Panc1 (cell line): ENCODE measurements at regions not wholly inside any gene's neighbourhood (a gene's known extent, or its start where the extent isn't known, plus 50 kb on each side); places are given as distances from the start of the nearest gene placed in this dataset.
A peak's percentile ranks its signal among the peaks of the same experiment; 100 is the strongest.

Experiments used
- ATAC-seq: fragments of 200-7000 bp; cut with Tn5 transposase; 2 replicates; pipeline ENCODE4 v1.9.1; 2020; ENCODE audit warnings: mild to moderate bottlenecking, moderate library complexity
- BruUV-seq: library from RNA; stranded (reverse); fragments of 400-500 nt; replicated peaks from 2 replicates; lab custom pipeline; 2021; lab: Mats Ljungman, UMichigan
- CTCF ChIA-PET: fragments of 300-600 bp; sonication (Branson Sonifier 250); formaldehyde crosslinking; loops from one replicate; lab custom pipeline; 2022; ENCODE audit warnings: antibody characterized with exemption; lab: Charles Lee
- POLR2A ChIA-PET: fragments of 300-600 bp; sonication (Branson Sonifier 250); formaldehyde crosslinking; loops from one replicate; lab custom pipeline; 2022; ENCODE audit warnings: antibody characterized with exemption; lab: Charles Lee
- DNase-seq: peaks from one replicate; pipeline ENCODE4 v3.0.0-alpha.2; 2010; ENCODE audit warnings: low read depth, low spot score
- H3K27ac ChIP-seq: 2 replicates; pipeline ENCODE4 v1.5.1; 2011; ENCODE audit warnings: mild to moderate bottlenecking, low read length, inconsistent platforms
- H3K27me3 ChIP-seq: fragments of 200-500 bp; sonication (Bioruptor generic); 2 replicates; pipeline ENCODE4 v1.6.0; 2014; ENCODE audit warnings: low read length, inconsistent platforms; ENCODE audit not compliant: control insufficient read depth, insufficient read depth
- H3K36me3 ChIP-seq: fragments of 200-500 bp; sonication (Bioruptor generic); 2 replicates; pipeline ENCODE4 v1.5.1; 2014; ENCODE audit warnings: inconsistent platforms, mild to moderate bottlenecking, low read length, moderate library complexity; ENCODE audit not compliant: control insufficient read depth, insufficient read depth
- H3K4me1 ChIP-seq: 2 replicates; pipeline ENCODE4 v1.5.1; 2011; ENCODE audit warnings: inconsistent platforms, mild to moderate bottlenecking, low read length, moderate library complexity; ENCODE audit not compliant: control insufficient read depth, insufficient read depth
- H3K4me3 ChIP-seq, 2 experiments: 2 replicates each; pipeline ENCODE4 v1.5.1; 2011 to 2012; ENCODE audit warnings: low read depth in 2 of 2, low read length in 2 of 2, mild to moderate bottlenecking in 2 of 2, inconsistent platforms in 1 of 2, moderate library complexity in 1 of 2
- H3K9me3 ChIP-seq: fragments of 200-500 bp; sonication (Bioruptor generic); 2 replicates; pipeline ENCODE4 v1.5.1; 2014; ENCODE audit warnings: low read depth, mild to moderate bottlenecking, inconsistent platforms, low read length, moderate library complexity; ENCODE audit not compliant: control insufficient read depth, insufficient read depth
- CTCF ChIP-seq: fragments of 450-650 bp; IDR thresholded peaks from 2 replicates; pipeline ENCODE4 v1.5.1; 2017; ENCODE audit warnings: mild to moderate bottlenecking
- POLR2AphosphoS5 ChIP-seq: IDR thresholded peaks from 2 replicates; pipeline ENCODE4 v1.6.1; 2012; ENCODE audit warnings: mild to moderate bottlenecking, low read depth, low read length, moderate library complexity
- REST ChIP-seq, 2 experiments: IDR thresholded peaks; 2 replicates each; pipeline ENCODE4 v1.6.1; 2011 to 2012; ENCODE audit warnings: low read depth in 2 of 2, control low read depth in 1 of 2, low read length in 1 of 2, mild to moderate bottlenecking in 1 of 2, moderate library complexity in 1 of 2; ENCODE audit not compliant: insufficient read depth in 1 of 2
- SIN3A ChIP-seq: IDR thresholded peaks from 2 replicates; pipeline ENCODE4 v1.6.1; 2012; ENCODE audit warnings: low read depth, mild to moderate bottlenecking, low read length, moderate library complexity, borderline replicate concordance; ENCODE audit not compliant: insufficient read depth
- TCF7L2 ChIP-seq: IDR thresholded peaks from 2 replicates; pipeline ENCODE4 v1.6.1; 2011; ENCODE audit warnings: mild to moderate bottlenecking, low read depth, low read length, inconsistent platforms
- in situ Hi-C: cut with HindIII; loops from 2 replicates; pipeline ENCODE4 v1.10.0; 2016; ENCODE audit warnings: low sequenced_read_pairs, low pct_unique_long_range_greater_than_20kb
- intact Hi-C: fragments of 100-400 bp; cut with micrococcal nuclease; formaldehyde crosslinking; loops from one replicate; pipeline ENCODE4 v1.10.0; 2022; ENCODE audit not compliant: unreplicated experiment

DNA sequence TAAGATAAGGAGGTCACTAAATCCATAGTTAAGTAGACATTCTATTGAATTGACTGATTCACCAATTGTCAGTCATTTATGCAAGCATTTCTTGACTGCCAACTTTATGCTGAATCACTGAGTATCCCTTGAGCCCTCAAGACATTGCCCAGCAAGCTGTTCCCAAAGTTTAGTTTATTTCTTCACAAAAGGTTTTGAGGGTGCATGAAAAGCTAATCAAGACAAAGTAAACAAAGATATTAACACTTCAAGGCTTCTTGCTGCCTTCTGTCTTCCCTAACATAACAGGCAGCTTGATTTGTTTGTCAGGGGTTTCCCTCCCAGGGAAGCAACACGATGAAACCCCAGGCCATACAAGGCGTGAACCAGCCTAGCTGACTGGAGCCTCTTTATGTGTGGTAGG is 374.4 kb downstream of the SPRY2 start:
- Histone ChIP-seq H3K27me3 (no peaks in the 10 kb centered on the region), H3K4me3 (no peak overlapping the region), H3K4me1 (peaks cover 3% of the 10 kb centered on the region; the same call in 1 of the 2 replicates), H3K36me3 (no peaks in the 10 kb centered on the region), H3K9me3 (peaks cover 1% of the 10 kb centered on the region; the same call in 1 of the 2 replicates), H3K27ac (peak overlapping the region; percentile 48; the same call in 1 of the 2 replicates)
- CTCF ChIA-PET, result no interaction called here
- POLR2A ChIA-PET, result no interaction called here
- intact Hi-C loops, result no loop called here
- ATAC-seq (peak; percentile 72; the same call in 1 of the 2 replicates), DNase-seq (no peak)
- no peak for TF ChIP-seq TCF7L2
- no peak for TF ChIP-seq SIN3A
- TF ChIP-seq CTCF, result no peak
- TF ChIP-seq REST (IDR thresholded peaks at IDR 0.05; ENCODE audit: insufficient read depth in 1 of 2, low read depth in 2 of 2, low read length in 1 of 2), result no peak
- TF ChIP-seq POLR2AphosphoS5, result no peak
- BruUV-seq, result no TSS peak
- in situ Hi-C loops, result no loop called here

- Histone ChIP-seq H3K9me3 (no peaks in the 10 kb centered on the region), H3K4me1 (peaks cover 3% of the 10 kb centered on the region; the same call in 1 of the 2 replicates), H3K27ac (0 out of 2 replicates have a peak overlapping the region, but pooled peaks have one; percentile 48), H3K36me3 (no peaks in the 10 kb centered on the region), H3K4me3 (no peak overlapping the region), H3K27me3 (no peaks in the 10 kb centered on the region)
- ATAC-seq, result no peak
- intact Hi-C loops, result no loop called here
- TF ChIP-seq TCF7L2, result no peak
- TF ChIP-seq POLR2AphosphoS5, result no peak
- TF ChIP-seq CTCF, result no peak
- TF ChIP-seq REST (IDR thresholded peaks at IDR 0.05; ENCODE audit: insufficient read depth in 1 of 2, low read depth in 2 of 2, low read length in 1 of 2), result no peak
- TF ChIP-seq SIN3A, result no peak
- no peak for DNase-seq
- in situ Hi-C loops, result no loop called here
- ChIA-PET CTCF (no interaction called here), POLR2A (interaction anchor here (0.6 kb wide), 1 partner anchor 73 kb away, joined by 3 read pairs; no protein-coding TSS in a partner anchor)
- no TSS peak for BruUV-seq
Measured at GRCh38 chr13:79966059-79966458, 374.9 kb downstream of the SPRY2 start.
